ENCODE measurements at regions not wholly inside any gene's neighbourhood (a gene's known extent, or its start where the extent isn't known, plus 50 kb on each side); places are given as distances from the start of the nearest gene placed in this dataset.

GRCh38 chrX:121102101-121102500, 54.7 kb downstream of the GLUD2 start:
- no peaks in the 10 kb centered on the region for H3K79me2 ChIP-seq (ENCODE audit: control insufficient read depth, low read length)
- H3K36me3 ChIP-seq (ENCODE audit: control insufficient read depth, low read length) = no peaks in the 10 kb centered on the region
- H3K27me3 ChIP-seq (ENCODE audit: control insufficient read depth, low read length) = no peaks in the 10 kb centered on the region
- H3F3A ChIP-seq (ENCODE audit: control insufficient read depth, insufficient read depth) = no peaks in the 10 kb centered on the region
- TF ChIP-seq EZH2phosphoT487 (IDR thresholded peaks at IDR 0.05; ENCODE audit: borderline replicate concordance, low read length) (no peak), CTCF (IDR thresholded peaks at IDR 0.05; ENCODE audit: low read depth, low read length, poor library complexity, severe bottlenecking) (no peak)
- no peaks in the 10 kb centered on the region for H4K20me1 ChIP-seq (ENCODE audit: control insufficient read depth, insufficient read depth, low read depth, low read length)
- no peaks in the 10 kb centered on the region for H3K9me2 ChIP-seq (replicated peaks; ENCODE audit: control insufficient read depth, low read length)
- no peaks in the 10 kb centered on the region for H3K9me3 ChIP-seq (ENCODE audit: control insufficient read depth, insufficient read depth, low read length)
- H3K4me3 ChIP-seq (ENCODE audit: low read length) = no peak overlapping the region
- H3K4me2 ChIP-seq (ENCODE audit: low read length) = no peak overlapping the region
- no peak overlapping the region for H3K27ac ChIP-seq (ENCODE audit: low read depth, low read length)
- H3K4me1 ChIP-seq (ENCODE audit: control insufficient read depth, low read length) = no peaks in the 10 kb centered on the region

- H3K27me3 ChIP-seq (ENCODE audit: control insufficient read depth, low read length) = no peaks in the 10 kb centered on the region
- no peaks in the 10 kb centered on the region for H3F3A ChIP-seq (ENCODE audit: control insufficient read depth, insufficient read depth)
- H3K9me2 ChIP-seq (replicated peaks; ENCODE audit: control insufficient read depth, low read length) = no peaks in the 10 kb centered on the region
- TF ChIP-seq CTCF (IDR thresholded peaks at IDR 0.05; ENCODE audit: low read depth, low read length, poor library complexity, severe bottlenecking) = no peak
- TF ChIP-seq EZH2phosphoT487 (IDR thresholded peaks at IDR 0.05; ENCODE audit: borderline replicate concordance, low read length) = no peak
- no peak overlapping the region for H3K4me3 ChIP-seq (ENCODE audit: low read length)
- no peak overlapping the region for H3K4me2 ChIP-seq (ENCODE audit: low read length)
- no peaks in the 10 kb centered on the region for H3K36me3 ChIP-seq (ENCODE audit: control insufficient read depth, low read length)
- no peaks in the 10 kb centered on the region for H3K79me2 ChIP-seq (ENCODE audit: control insufficient read depth, low read length)
- no peaks in the 10 kb centered on the region for H4K20me1 ChIP-seq (ENCODE audit: control insufficient read depth, insufficient read depth, low read depth, low read length)
- no peaks in the 10 kb centered on the region for H3K4me1 ChIP-seq (ENCODE audit: control insufficient read depth, low read length)
- H3K27ac ChIP-seq (ENCODE audit: low read depth, low read length) = no peak overlapping the region
- no peaks in the 10 kb centered on the region for H3K9me3 ChIP-seq (ENCODE audit: control insufficient read depth, insufficient read depth, low read length)
These were observed 56.0 kb downstream of the GLUD2 start for GRCh38 chrX:121103381-121103780.

GRCh38 chrX:121106484-121107235, 59.2 kb downstream of the GLUD2 start:
- no peak overlapping the region for H3K27ac ChIP-seq (ENCODE audit: low read depth, low read length)
- H3K27me3 ChIP-seq (ENCODE audit: control insufficient read depth, low read length) = no peaks in the 10 kb centered on the region
- no peaks in the 10 kb centered on the region for H3K79me2 ChIP-seq (ENCODE audit: control insufficient read depth, low read length)
- no peak overlapping the region for H3K4me3 ChIP-seq (ENCODE audit: low read length)
- H3K4me2 ChIP-seq (ENCODE audit: low read length) = no peak overlapping the region
- H3K4me1 ChIP-seq (ENCODE audit: control insufficient read depth, low read length) = no peaks in the 10 kb centered on the region
- H3K9me2 ChIP-seq (replicated peaks; ENCODE audit: control insufficient read depth, low read length) = no peaks in the 10 kb centered on the region
- no peak for TF ChIP-seq EZH2phosphoT487 (IDR thresholded peaks at IDR 0.05; ENCODE audit: borderline replicate concordance, low read length)
- no peak for TF ChIP-seq CTCF (IDR thresholded peaks at IDR 0.05; ENCODE audit: low read depth, low read length, poor library complexity, severe bottlenecking)
- H4K20me1 ChIP-seq (ENCODE audit: control insufficient read depth, insufficient read depth, low read depth, low read length) = no peaks in the 10 kb centered on the region
- no peaks in the 10 kb centered on the region for H3F3A ChIP-seq (ENCODE audit: control insufficient read depth, insufficient read depth)
- H3K9me3 ChIP-seq (ENCODE audit: control insufficient read depth, insufficient read depth, low read length) = no peaks in the 10 kb centered on the region
- no peaks in the 10 kb centered on the region for H3K36me3 ChIP-seq (ENCODE audit: control insufficient read depth, low read length)
